GM19452 (cell line): ENCODE measurements at regions not wholly inside any gene's neighbourhood (a gene's known extent, or its start where the extent isn't known, plus 50 kb on each side); places are given as distances from the start of the nearest gene placed in this dataset.

Experiments
- ATAC-seq: cut with Tn5 transposase; IDR thresholded peaks from one replicate; pipeline ENCODE4 v1.9.1; 2021; ENCODE audit not compliant: unreplicated experiment

DNA sequence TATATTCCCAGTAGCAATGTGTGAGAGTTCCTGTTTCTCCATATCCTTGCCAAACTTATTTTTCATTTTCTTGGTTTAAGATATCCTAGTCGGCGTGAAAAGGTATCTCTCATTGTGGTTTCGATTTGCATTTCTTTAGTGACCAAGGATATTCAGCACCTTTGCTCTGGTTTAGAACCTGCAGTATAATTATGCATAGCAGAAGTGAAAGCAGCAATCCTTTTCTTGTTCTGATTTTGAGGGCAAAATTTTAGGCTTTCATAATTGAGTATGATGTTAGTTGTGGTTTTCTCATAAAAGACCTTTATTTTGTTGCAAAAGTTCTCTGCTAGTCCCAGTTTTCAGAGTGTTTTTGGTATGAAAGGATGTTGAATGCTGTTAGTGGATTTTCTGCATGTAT is 491.0 kb downstream of the FGF9 start:
- ATAC-seq: peak; percentile 87

DNA sequence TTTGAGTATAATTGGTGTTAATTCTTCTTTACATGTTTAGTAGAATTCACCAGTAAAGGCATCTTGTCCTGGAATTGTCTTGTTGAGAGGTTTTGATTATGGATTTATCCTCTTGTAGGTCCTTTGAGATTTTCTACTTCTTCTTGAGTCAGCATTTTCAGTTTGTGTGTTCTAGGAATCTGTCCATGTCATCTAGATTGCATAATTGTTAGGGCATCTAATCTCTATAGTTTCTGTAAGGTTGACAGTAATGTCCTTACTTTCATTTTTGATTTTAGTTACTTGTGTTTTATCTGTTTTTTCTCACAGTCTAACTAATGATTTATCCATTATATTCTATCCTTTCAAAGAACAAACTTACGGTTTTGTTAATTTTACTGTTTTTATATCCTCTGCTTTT is 492.0 kb downstream of the FGF9 start:
- peak; percentile 45 for ATAC-seq

DNA sequence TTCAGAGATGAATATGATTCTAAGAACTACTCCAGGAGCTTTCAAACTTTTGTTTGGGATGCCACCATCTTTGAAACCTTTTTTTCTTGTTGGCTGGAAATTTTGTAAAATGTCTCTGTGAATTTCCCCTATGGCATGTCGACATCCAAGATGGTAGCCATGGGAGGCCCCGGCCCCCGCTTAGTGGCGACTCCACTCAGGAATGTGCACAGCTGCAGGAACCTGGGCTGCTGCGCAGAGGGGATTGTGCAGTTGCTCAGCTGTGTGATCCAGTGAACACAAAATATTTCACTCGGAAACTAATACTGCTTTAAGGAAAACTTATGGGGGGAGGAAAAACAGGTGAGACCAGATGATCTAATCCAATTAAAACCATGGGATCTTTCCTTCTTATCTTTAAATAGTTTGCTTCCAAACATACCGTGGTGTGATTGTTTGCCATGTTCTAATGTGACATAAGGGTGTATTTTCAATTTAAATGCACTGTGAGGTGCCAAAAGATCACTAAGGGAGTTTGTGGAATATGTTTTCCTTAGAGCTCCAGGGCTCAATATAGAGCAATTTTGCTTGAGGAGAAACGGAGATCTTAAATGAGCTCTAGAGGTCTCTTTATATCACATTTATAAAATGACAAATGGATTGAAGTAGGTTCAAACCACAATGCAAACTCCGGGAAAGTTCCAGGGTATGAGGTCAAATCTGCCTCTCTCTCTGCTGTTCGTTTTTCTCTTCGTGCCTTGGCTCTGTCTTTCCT is 497.7 kb downstream of the FGF9 start:
- no peak for ATAC-seq

DNA sequence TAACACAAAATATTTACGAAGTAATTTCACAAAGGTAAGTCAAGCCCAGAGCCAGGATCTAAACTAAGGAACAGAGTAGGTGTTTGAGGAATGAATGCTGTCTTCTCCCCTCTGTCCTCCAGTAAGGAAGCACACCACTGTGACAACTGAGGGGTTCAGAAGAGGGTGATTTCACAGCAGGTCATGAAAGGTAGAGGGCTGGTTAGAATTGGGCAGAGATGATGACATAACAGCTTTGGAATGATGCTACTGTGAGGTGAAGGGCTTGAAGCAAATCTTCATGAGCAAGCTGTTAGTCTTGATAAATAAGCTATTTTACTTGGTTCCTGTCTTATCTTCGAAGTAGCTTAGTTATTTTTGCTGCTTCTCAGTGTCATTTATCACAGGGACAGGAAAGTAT is 498.6 kb downstream of the FGF9 start:
- no peak for ATAC-seq

DNA sequence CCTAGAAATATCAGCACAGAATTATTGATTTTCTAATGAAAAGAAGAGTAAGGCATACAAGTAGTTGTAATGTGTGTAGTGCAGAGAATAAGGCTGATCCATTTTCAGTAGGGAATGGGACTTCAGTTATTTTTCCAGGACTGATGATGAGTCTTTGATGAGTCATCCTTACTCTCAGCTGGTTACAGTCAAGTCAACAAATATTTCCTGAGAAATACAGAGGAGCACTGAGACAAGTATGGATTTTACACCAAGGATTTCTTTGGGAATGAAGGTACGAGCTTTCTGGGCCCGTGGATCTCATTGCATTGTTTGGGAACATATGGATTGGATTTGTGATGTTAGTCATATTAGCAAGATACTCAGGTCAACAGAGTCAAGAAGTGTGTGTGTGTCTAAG is 502.7 kb downstream of the FGF9 start:
- ATAC-seq: no peak

DNA sequence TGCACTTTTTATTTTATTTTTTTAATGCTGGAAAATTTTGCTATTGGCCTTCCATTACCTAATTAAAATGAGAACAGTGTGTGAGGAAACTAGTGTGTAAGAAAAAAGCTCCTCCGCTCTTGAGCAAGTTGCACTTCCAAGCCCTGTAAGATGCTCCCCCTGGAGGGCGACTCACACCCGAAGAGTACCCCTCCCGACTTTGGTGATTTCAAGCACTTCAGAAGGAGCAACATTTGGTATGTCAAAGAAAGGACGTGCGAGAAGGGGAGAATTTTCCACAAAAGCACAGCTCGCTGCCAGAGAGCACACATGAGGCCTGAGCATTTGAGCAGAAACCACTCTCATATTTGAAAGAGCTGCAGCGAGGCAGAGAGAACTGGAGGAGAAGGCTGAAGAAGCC is 504.4 kb downstream of the FGF9 start:
- no peak for ATAC-seq

DNA sequence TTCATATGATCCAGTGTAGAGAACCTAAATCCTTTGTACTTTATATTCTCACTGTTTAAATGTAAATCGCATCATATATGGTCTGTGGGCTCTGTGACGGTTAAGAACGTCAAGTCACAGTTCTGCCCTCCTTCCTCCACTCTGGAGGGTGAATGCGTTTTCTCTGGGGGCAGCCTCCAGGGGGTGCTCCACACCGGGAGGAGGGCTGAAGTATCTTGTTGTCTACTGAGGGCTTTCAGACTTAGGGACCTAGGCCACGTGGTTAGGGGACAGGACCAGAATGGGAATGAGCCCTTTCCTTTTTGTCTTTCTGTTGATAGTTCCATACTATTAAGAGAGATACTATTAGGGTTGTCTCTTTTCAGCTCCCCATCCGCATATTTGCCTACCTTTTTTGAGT is 504.9 kb downstream of the FGF9 start:
- no peak for ATAC-seq

DNA sequence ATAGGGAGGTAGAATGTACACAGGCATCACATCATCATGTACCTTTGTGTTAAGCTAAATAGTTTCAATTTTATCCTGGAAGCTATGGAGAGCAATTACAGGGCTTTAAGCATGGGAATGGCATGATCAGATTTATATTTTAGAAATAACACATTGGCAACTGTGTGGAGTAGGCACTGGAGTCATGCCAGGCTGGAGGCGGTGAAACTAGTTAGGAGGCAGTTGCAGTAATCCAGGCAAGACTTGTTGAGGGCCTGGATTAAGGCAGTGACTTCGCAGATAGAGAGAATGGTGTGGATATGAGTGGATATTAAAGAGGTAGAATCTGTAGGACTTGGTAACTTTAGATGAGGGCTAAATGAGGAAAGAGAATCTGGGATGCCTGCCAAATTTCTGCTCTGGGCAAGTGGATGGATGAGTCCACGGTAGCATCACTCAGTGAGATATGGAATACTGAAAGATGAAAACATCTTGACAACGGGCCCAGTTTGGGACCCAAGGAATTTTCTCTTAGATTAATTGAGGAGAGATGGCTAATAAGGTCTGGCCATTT is 506.2 kb downstream of the FGF9 start:
- no peak for ATAC-seq

DNA sequence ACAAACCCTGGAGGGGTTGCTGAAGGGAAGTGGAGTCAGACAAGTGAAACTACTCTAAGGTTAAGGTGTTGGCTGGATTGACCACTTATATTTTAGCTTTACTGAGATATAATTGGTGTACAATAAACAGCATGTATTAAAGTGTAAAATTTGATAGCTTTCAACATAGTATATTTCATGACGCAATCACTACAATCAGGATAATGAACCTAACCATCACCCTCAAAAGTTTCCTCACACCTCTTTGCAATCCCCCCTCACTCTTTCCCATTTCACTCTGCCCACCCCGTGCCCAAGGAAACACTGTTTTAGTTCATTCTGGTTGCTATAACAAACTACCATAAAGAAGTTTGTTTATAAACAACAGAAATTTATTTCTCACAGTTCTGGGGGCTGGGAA is 508.0 kb downstream of the FGF9 start:
- no peak for ATAC-seq

DNA sequence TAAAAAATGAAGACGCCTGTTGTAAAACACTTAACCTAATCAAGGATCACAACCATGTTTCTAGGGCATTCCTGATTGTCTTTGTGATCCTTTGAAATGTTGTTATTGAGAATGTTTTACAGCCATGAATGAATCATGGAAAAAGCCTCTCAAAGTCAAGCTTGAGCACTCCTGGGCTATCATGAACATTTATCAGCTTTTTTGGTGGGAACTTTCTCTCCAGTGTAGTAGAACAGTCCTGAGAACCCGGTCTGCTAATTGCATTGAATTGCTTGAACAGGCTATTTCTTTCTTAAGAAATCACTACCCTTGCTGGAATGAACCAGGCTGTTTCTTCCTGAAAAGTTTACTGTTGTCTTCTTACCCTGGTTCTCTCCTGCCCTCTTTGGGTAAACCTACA is 516.5 kb downstream of the FGF9 start:
- ATAC-seq: no peak

DNA sequence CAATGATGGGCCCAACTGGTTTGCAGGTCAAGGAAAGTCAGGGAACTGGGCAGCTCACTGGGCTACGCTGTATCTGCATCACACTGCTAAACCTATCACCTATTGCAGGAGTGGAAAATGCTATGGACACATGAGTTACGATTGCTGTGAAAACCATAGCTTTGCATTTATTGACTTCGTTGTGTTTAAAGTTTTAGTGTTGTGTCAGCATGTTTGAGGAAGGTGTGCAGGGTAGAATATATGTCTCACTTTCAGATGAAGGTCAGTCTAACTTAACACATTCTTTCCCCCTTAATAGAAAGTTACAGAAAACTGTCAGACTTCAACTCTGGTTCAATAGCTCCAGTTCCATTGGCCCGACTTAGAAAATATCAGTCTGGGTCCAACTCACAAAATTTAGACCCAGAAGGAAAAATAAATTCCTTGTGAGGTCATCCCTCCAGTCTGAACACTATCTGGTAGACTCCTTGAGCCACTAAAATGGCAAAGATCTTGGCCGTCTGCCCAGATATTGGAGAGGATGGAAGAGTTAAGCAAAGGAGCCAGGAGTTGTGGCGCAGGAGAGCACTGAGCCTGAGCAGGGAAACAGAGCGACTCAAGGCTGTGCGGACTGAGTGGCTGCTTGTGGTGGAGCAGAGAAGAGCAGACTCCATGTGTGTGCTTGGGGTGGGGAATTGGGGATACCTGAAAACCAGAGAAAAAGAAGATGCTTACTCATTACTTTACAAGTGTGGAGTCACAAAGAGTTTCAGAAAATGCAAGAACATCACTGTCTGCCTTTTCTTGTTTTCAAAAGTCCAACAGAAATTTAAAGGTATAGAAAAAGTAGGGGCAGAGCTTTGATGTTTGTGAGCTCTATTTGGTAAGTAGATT is 518.5 kb downstream of the FGF9 start:
- no peak for ATAC-seq

DNA sequence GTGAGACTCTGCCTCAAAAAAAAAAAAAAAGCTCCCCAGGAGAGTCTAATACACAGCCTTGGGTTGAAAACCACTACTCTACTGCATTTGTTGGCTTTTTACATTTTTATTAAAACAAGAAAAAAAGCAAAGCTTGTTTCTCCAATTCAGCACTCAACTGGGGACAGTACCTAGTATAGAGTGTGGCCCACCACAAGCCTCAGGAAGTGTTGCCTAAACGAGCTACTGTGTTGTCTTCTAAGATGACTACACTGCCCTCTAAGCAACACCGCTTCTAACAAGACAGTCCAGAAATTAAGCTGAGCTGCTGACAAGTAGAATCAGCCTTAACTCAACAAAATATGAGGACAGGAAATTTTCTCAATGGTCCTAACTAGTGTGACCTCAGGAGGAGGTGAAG is 522.2 kb downstream of the FGF9 start:
- ATAC-seq: no peak

DNA sequence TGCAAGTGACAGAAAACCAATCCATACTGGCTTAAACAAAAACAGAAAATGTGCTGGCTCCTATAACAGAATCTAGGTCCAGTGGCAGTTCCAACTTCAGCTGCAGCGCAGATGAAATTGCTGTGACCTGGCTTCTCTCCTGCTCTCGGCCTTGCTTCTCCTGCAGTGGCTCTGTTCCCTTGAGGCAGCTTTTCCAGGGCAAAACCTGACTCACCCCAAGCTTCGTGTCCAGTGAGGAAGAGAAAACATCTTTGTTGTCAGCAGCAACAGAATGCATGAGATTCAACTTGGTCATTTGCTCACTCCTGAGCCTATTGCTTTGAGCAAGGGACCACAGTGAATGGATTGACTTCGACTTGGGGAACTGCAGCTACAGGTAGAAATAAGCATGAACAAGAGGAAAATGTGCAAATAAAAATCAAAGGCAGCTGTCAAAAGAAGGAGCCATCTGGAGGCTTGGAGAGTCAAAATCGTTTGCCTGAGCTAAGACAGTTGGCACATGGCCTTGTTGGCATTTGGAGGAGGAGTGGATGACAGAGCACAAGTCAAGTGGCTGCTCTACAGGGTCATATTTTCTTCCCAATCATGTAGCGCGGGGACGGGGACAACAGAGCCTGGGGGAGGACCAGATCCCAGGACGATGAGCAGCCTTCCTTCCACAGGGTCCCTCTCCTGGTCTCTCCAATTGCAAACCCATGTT is 523.4 kb downstream of the FGF9 start:
- no peak for ATAC-seq

DNA sequence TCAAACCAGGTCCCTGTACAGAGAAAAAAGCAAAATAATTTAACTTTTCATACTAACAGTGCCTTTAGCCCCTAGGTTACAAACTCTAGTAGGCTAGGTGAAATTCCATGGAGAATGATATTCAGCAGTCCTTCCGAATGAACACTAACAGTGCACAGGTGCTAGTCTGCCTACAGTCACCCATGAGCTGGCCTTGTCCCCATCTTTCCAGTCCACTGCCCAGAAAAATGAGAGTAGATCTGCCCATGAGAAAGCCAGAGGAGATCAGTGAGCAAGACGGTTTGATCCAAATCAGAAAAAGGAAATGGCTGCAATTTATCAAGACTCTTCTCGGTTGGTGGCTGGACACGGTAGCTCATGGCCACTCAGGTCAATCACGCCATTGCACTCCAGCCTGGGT is 524.9 kb downstream of the FGF9 start:
- no peak for ATAC-seq

DNA sequence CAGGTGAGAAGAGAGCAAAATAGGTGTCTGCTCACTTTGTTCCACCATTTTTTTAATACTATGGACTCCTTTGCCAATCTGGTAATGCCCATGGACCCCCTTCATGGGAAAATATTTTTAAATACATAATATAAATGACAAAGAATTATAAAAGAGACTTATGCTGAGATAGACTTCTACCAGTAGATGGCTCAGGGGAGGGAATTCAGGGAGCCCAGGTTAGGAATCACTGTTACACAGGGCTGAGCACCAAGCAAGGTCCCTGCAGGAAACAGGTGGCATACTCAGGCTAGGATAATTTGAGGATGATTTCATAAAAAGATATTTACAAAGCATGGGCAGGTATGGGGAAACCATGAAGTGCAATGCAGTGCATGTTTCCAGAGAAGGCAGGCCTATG is 525.9 kb downstream of the FGF9 start:
- ATAC-seq: no peak

DNA sequence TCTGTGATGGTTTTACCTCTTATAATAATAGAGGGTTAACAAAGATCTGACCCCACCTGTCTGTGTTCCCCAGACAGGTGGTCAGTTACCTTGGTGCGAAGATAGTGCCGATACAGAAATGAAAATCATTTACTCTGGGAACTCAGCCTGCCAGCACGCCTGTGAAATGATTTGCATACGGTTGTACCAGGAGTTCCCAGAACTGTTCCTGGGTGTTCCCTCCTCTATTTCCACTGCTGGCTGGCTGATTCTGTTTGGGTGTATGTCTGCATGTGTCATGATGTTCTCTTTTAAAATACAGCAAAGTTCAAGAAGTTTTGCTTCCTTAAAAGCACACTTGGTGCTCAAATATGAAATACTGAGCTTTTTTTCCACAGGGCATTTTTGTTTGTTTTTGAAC is 527.1 kb downstream of the FGF9 start:
- no peak for ATAC-seq

DNA sequence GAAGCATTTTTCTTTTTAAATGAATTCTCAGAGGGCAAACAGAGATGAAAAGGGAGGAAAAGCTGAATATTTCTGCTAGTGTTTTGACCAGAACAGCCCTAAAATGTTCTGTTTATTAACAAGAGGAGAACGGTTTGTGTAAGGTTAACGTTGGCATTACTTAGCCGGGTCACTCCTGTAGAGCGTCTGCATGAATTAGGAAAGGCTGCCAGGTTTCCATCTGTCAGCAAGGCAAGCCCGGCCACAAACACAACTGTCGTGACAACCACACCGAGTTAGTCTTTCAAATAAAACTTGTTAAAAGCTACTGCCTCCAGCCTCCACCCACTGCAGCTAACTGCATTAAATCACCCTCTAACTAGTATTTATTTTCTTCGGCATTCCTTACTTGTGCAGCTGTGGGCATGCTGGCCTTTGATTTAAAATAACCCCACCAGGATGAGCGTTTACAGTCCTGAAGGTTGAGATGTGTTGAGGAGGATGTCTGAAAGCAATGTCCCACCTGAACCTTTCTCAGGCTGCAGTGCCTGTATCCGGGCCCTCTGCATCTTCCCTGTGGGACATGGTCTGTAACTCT is 527.9 kb downstream of the FGF9 start:
- no peak for ATAC-seq

DNA sequence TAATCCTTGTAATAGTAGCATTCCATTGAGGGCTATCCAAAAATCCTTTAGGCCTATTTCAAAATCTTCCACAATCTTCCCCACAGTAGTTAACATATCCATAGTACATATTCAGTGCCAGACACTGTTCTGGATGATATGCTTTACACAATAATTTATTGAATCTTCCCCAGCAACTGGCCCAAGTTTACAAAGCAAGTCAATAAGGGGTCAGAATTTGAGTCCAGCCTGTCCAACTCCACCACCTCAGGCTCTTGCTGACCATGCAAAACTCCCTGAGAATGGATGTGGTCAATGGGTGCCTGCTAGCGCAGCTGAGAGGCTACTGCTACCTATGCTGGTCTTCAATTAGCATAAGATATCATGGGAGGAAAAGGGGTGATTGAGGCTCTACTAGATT is 529.6 kb downstream of the FGF9 start:
- no peak for ATAC-seq

DNA sequence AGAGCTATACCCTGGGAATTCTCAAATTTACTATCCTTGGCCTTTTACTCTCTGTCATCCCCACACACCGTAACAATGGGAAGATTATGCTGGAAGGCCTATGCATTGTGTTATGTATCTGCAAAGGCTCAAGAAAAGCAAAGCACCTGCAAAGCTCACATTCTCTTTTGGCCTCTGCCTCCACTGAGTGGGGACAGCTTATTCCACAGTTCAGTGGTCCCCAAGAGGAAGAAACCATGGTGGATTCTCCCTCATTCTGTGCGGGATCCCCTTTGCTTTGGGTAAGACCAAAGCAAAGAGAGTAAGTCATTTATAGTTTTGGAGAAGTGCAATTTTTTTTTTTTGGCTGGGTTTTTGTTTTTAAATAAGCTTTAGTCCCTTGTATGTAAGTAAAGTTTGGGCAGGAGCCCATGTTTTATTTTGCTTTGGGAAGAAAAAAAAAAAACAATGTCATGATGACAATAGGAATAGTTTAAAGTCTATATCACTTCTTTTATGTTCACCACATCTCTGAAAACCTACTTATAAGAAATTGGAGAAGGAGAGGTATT is 530.6 kb downstream of the FGF9 start:
- ATAC-seq: no peak

DNA sequence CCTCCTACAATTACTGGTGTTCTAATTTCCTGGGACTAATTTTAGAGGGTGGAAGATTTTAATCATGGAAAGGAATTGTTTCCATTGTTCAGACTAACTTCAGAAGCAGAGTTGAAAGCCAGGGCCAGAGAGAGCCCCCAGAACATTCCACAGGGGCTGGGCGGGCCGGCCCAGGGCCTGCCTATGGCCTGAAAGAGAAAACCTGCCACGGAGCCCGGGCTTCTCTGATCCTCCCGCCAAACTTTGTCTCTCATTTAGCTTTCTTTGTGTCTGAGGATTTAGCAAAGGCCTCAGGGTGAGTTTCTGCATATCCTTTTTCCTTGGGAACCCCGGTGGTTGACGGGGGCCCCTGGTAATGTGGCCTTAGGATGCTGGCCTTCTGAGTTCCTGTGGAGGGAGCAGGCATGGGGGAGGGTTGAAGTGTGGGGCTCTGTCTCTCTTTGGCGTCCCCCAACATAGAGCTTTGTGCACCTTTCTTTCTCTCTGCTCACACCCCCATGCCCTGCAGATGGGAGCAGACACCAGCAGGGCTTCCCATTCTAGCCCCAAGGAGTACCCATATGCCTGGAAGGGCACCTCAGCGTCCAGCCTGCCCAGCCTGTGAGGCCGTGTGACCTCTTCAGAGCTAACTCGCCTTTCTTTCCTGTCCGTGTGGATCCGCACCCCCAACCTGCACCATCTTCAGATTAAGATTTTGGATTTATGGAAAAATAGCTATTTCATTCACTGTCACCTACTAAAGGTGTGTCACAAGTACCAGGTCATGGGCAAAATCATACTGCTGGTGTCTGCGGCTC is 539.5 kb downstream of the FGF9 start:
- no peak for ATAC-seq
